Stimulated activated naive CD8-positive, alpha-beta T cell treated with anti-CD3 and anti-CD28 coated beads, Interleukin-15, amount 100 ng/mL, for 72 hours (primary cell): ENCODE measurements at regions not wholly inside any gene's neighbourhood (a gene's known extent, or its start where the extent isn't known, plus 50 kb on each side); places are given as distances from the start of the nearest gene placed in this dataset.
"Not testable (repeated sequence)": the region's sequence is repeated elsewhere in the genome, so short reads cannot be mapped to it uniquely, and the experiment has no call there.

ENCODE experiments used
- ATAC-seq: fragments of 150-1000 bp; cut with Tn5 transposase; 2 replicates; pipeline ENCODE4 v1.10.0; 2021; ENCODE audit warnings: mild to moderate bottlenecking, moderate library complexity
- DNase-seq, 2 donors: peaks; one replicate each; pipeline ENCODE4 v3.0.0; 2021 to 2022
- H3K27ac Mint-ChIP-seq, 2 donors: one replicate each; pipeline ENCODE4 v1.8.0; 2022; ENCODE audit warnings: mild to moderate bottlenecking in 2 of 2, mixed read lengths in 2 of 2, moderate library complexity in 2 of 2
- H3K27me3 Mint-ChIP-seq: one replicate; pipeline ENCODE4 v1.8.0; 2022; ENCODE audit warnings: mixed read lengths
- H3K4me1 Mint-ChIP-seq: one replicate; pipeline ENCODE4 v1.8.0; 2022; ENCODE audit warnings: mild to moderate bottlenecking, mixed read lengths
- H3K4me3 Mint-ChIP-seq, 2 donors: one replicate each; pipeline ENCODE4 v1.8.0; 2022; ENCODE audit warnings: mild to moderate bottlenecking in 2 of 2, mixed read lengths in 2 of 2, moderate library complexity in 1 of 2
- H3K9me3 Mint-ChIP-seq, 2 donors: one replicate each; pipeline ENCODE4 v1.8.0; 2022; ENCODE audit warnings: mixed read lengths in 2 of 2

GRCh38 chr3:18562364-18563154 is 137.4 kb upstream of the SATB1 start:
- ATAC-seq (no peak), DNase-seq (no peak)
- no peaks in the 10 kb centered on the region for H3K27me3 Mint-ChIP-seq
- H3K4me1 Mint-ChIP-seq, result peaks cover 56% of the 10 kb centered on the region
- H3K4me3 Mint-ChIP-seq, result no peak overlapping the region
- H3K9me3 Mint-ChIP-seq, result peaks cover 0 to 8% of the 10 kb centered on the region in 2 donors
- H3K27ac Mint-ChIP-seq, result no peak overlapping the region

GRCh38 chr3:18559331-18559842 is 134.2 kb upstream of the SATB1 start:
- peak; percentile 13 for ATAC-seq
- peak; percentile 20 to 50 for DNase-seq
- peak overlapping the region; percentile 58 to 79 for H3K4me3 Mint-ChIP-seq
- H3K27me3 Mint-ChIP-seq, result no peaks in the 10 kb centered on the region
- peaks cover 0 to 13% of the 10 kb centered on the region in 2 donors for H3K9me3 Mint-ChIP-seq
- peak overlapping the region; percentile 65 to 96 for H3K27ac Mint-ChIP-seq
- peaks cover 66% of the 10 kb centered on the region for H3K4me1 Mint-ChIP-seq

GRCh38 chr3:18558507-18558906 is 133.4 kb upstream of the SATB1 start:
- H3K4me3 Mint-ChIP-seq, result peak overlapping the region; percentile 1 to 79

GRCh38 chr3:18557216-18557615 is 132.1 kb upstream of the SATB1 start:
- peaks cover 0 to 8% of the 10 kb centered on the region in 2 donors for H3K9me3 Mint-ChIP-seq
- H3K4me3 Mint-ChIP-seq, result peak overlapping the region in 1 of 2 donors; percentile 53
- DNase-seq (no peak), ATAC-seq (no peak)
- no peaks in the 10 kb centered on the region for H3K27me3 Mint-ChIP-seq
- H3K4me1 Mint-ChIP-seq, result peaks cover 62% of the 10 kb centered on the region
- no peak overlapping the region for H3K27ac Mint-ChIP-seq

More at GRCh38 chr3:18558507-18558906, 133.4 kb upstream of the SATB1 start:
- Mint-ChIP-seq H3K27me3 (no peaks in the 10 kb centered on the region), H3K27ac (peak overlapping the region in 1 of 2 donors; percentile 96), H3K9me3 (peaks cover 0 to 13% of the 10 kb centered on the region in 2 donors), H3K4me1 (peaks cover 66% of the 10 kb centered on the region)
- peak; percentile 14 for ATAC-seq
- DNase-seq, result peak in 1 of 2 donors; percentile 33

- Mint-ChIP-seq H3K27ac (peak overlapping the region; percentile 9 to 97), H3K9me3 (peaks cover 0 to 8% of the 10 kb centered on the region in 2 donors), H3K27me3 (no peaks in the 10 kb centered on the region), H3K4me3 (peak overlapping the region; percentile 26 to 53), H3K4me1 (peaks cover 56% of the 10 kb centered on the region)
- DNase-seq, result peak; percentile 60 to 90
- peak; percentile 96 for ATAC-seq
These were observed 131.5 kb upstream of the SATB1 start for GRCh38 chr3:18556503-18557135.

DNA sequence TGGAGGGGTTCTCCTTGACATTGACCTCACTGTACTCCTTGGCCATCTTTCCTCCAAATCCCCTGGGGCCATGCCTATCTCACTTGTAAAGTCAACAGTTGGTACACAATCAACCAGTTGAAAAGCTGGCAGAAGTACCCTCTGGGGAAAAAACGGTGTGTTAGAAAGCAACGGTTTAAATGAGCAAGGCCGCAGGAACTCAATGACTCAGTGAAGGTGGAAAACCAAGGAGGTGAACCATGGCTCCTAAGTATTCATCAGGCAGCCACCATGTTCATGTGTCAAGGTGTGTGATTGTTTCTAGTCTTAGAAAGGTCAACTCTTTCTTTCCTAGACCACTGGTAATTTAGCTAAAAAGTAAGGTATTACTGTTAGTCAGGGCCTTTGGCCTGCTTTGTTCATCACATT is 130.9 kb upstream of the SATB1 start:
- H3K4me3 Mint-ChIP-seq, result peak overlapping the region in 1 of 2 donors; percentile 24
- DNase-seq, result peak; percentile 19 to 65
- peak; percentile 79 for ATAC-seq
- H3K9me3 Mint-ChIP-seq, result peaks cover 0 to 8% of the 10 kb centered on the region in 2 donors
- H3K4me1 Mint-ChIP-seq, result peaks cover 53% of the 10 kb centered on the region
- H3K27ac Mint-ChIP-seq, result peak overlapping the region; percentile 24 to 97
- H3K27me3 Mint-ChIP-seq, result no peaks in the 10 kb centered on the region

GRCh38 chr3:18552579-18553105 is 127.5 kb upstream of the SATB1 start:
- not testable (repeated sequence) for H3K27ac Mint-ChIP-seq, ATAC-seq, H3K27me3 Mint-ChIP-seq, H3K4me3 Mint-ChIP-seq, DNase-seq
- H3K9me3 Mint-ChIP-seq, result peaks cover 0 to 16% of the 10 kb centered on the region in 2 donors
- peaks cover 20% of the 10 kb centered on the region for H3K4me1 Mint-ChIP-seq

DNA sequence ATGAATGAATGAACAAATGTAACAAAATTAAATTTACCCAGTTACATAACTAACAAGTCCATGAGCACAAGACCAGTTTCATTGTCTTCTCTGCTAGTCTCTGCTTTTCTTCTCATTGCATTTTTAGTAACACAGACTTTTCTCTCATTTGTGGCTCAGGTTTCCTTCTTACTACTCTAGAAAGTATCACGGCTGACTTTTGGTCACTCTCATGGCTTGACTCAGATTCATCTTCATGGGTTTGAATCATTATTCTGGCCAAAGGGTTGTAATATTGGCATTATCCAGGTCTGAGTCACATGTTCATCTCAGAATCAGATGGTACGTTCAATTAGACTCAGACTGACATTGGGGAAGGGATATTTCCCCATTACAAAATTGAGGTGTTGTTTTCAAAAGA is 121.5 kb upstream of the SATB1 start:
- H3K27ac Mint-ChIP-seq, result no peak overlapping the region
- no peaks in the 10 kb centered on the region for H3K4me1 Mint-ChIP-seq
- ATAC-seq (peak; percentile 79), DNase-seq (no peak)
- H3K4me3 Mint-ChIP-seq, result no peak overlapping the region
- peaks cover 16 to 28% of the 10 kb centered on the region in 2 donors for H3K9me3 Mint-ChIP-seq
- no peaks in the 10 kb centered on the region for H3K27me3 Mint-ChIP-seq

DNA sequence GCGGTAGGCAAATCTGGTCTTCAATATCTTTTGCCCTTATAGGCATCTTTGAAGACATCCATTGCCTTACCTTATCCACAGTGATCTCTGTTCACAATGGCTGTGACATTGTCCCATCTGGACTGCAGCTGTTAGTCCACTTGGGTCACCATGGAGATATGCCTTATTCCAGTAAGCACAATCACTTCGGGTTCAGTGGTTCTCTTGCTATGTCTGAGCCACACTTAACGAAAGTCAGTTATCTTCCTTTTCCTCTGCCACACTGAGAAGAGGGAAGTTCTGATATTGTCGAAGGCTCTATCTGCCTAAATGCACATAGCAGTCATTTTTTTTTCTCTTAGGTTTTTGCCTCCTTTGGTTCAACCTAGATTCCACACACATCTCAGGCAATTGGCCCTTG is 119.0 kb upstream of the SATB1 start:
- Mint-ChIP-seq H3K4me3 (no peak overlapping the region), H3K27me3 (no peaks in the 10 kb centered on the region), H3K27ac (no peak overlapping the region), H3K9me3 (peaks cover 17 to 24% of the 10 kb centered on the region in 2 donors), H3K4me1 (no peaks in the 10 kb centered on the region)
- no peak for ATAC-seq
- DNase-seq, result no peak

DNA sequence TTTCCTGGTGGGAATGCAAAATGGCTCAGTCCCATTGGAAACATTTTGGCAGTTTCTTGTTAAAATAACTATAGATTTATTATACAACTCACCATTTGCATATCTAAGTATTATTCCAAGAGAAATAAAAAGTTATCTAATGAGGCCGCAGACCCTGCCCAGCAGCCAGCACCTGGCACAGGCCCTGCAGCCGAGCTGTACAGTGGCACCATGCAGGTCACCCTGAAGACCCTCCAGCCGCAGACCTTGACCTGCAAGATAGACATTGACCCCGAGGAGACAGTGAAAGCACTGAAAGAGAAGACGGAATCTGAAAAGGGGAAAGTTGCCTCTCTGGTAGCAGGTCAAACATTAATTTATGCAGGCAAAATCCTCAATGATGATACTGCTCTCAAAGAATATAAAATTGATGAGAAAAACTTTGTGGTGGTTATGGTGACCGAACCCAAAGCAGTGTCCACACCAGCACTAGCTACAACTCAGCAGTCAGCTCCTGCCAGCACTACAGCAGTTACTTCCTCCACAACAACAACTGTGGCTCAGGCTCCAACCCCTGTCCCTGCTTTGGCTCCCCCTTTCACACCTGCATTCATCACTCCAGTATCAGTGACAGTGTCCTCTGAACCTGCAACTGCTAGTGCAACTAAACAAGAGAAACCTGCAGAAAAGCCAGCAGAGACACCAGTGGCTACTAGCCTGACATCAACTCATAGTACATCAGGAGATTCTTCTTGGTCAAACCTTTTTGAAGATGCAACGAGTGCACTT is 113.5 kb upstream of the SATB1 start:
- H3K4me3 Mint-ChIP-seq, result no peak overlapping the region

GRCh38 chr3:18533039-18533438 is 107.9 kb upstream of the SATB1 start:
- H3K4me3 Mint-ChIP-seq, result no peak overlapping the region
- H3K27ac Mint-ChIP-seq, result no peak overlapping the region
- ATAC-seq (no peak), DNase-seq (no peak)
- no peaks in the 10 kb centered on the region for H3K9me3 Mint-ChIP-seq
- no peaks in the 10 kb centered on the region for H3K27me3 Mint-ChIP-seq
- H3K4me1 Mint-ChIP-seq, result peaks cover 16% of the 10 kb centered on the region

More for the DNA sequence above, 113.5 kb upstream of the SATB1 start:
- ATAC-seq (no peak), DNase-seq (no peak)
- Mint-ChIP-seq H3K9me3 (peaks cover 5 to 8% of the 10 kb centered on the region in 2 donors), H3K27me3 (no peaks in the 10 kb centered on the region), H3K27ac (no peak overlapping the region), H3K4me1 (no peaks in the 10 kb centered on the region)

DNA sequence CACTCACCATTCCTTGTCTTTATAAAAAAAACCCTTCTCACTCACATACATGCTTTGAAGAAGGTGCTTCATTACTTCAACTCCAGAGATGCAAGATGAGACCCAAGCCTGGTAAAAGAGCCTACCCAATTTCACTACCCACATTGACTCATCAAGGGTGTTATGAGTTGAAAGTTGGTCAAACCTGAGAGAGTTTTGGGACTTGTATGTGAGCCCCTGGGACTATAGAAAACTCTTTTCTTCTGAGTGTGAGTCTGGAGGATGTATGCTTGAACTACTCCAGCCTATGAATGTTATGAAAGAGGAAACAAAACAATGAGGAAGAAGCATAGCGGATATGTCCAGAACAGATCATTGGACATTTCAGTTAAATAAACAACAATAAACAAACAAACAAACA is 106.5 kb upstream of the SATB1 start:
- H3K9me3 Mint-ChIP-seq, result no peaks in the 10 kb centered on the region
- no peak overlapping the region for H3K27ac Mint-ChIP-seq
- H3K4me1 Mint-ChIP-seq, result peaks cover 16% of the 10 kb centered on the region
- peak; percentile 99 for ATAC-seq
- H3K27me3 Mint-ChIP-seq, result no peaks in the 10 kb centered on the region
- DNase-seq, result peak in 1 of 2 donors; percentile 27
- no peak overlapping the region for H3K4me3 Mint-ChIP-seq

GRCh38 chr3:18529631-18530030 is 104.5 kb upstream of the SATB1 start:
- Mint-ChIP-seq H3K4me3 (no peak overlapping the region), H3K9me3 (peaks cover 7 to 17% of the 10 kb centered on the region in 2 donors), H3K27me3 (no peaks in the 10 kb centered on the region), H3K4me1 (peaks cover 16% of the 10 kb centered on the region), H3K27ac (no peak overlapping the region)
- DNase-seq (no peak), ATAC-seq (no peak)

GRCh38 chr3:18527691-18528090 is 102.6 kb upstream of the SATB1 start:
- ATAC-seq (no peak), DNase-seq (no peak)
- Mint-ChIP-seq H3K4me3 (no peak overlapping the region), H3K27me3 (no peaks in the 10 kb centered on the region), H3K27ac (no peak overlapping the region), H3K9me3 (peaks cover 20 to 24% of the 10 kb centered on the region in 2 donors), H3K4me1 (peaks cover 10% of the 10 kb centered on the region)

DNA sequence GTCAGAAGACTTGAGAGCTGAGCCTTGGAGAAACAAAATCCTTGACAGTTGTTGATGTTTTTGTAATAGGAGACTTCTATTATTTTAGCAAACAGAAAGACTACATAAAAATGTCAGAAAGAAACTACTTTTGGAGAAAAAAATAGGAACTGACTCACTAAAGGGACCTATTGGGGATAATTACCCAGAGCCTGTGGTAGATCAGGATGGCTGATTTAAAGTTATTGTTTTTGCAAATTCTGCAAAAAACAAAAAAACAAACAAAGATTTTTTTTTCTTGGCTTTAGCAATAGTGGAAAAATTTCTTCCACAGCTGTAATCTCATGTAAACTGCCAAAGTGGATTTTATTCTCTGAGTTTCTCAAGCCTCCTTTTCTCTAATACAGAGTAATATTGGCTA is 101.5 kb upstream of the SATB1 start:
- H3K27me3 Mint-ChIP-seq, result no peaks in the 10 kb centered on the region
- H3K4me1 Mint-ChIP-seq, result peaks cover 9% of the 10 kb centered on the region
- H3K9me3 Mint-ChIP-seq, result peaks cover 22 to 25% of the 10 kb centered on the region in 2 donors
- no peak for ATAC-seq
- no peak overlapping the region for H3K27ac Mint-ChIP-seq
- H3K4me3 Mint-ChIP-seq, result no peak overlapping the region
- DNase-seq, result no peak
